Heart left ventricle (tissue), 13 donors: ENCODE measurements at regions not wholly inside any gene's neighbourhood (a gene's known extent, or its start where the extent isn't known, plus 50 kb on each side); places are given as distances from the start of the nearest gene placed in this dataset.
A peak's percentile ranks its signal among the peaks of the same experiment; 100 is the strongest.

Source experiments
- CTCF ChIP-seq, 12 donors: fragments of 200-600 bp; sonication (generic) in 4 of 12; IDR thresholded peaks; one replicate each; pipeline versions ENCODE4 v1.5.0 to v1.8.0; 2018 to 2022; ENCODE audit warnings: antibody characterized with exemption in 12 of 12, mild to moderate bottlenecking in 5 of 12
- POLR2A ChIP-seq, 2 donors: fragments of 450-650 bp; IDR thresholded peaks; one replicate each; pipeline ENCODE4 v1.6.1; 2017; ENCODE audit warnings: antibody characterized with exemption in 2 of 2, mild to moderate bottlenecking in 2 of 2, moderate library complexity in 2 of 2
- donor health status: ischemic (EF 13 %, LVEDD 7.1; RV severe dilation, severe dysfunction).
- donor health status: DM: no; HTN: yes; CAD: no.
- donor health status: DM: no; HTN: no; CAD: no.
- donor health status: ischemic (EF 25% LVEDD 6.9; RV normal size, moderate dysfunction).
- donor health status: ischemic (EF 25% LVEDD 5.7; RV mildly dilated, moderate dysfunction).
- donor health status: ischemic (EF 35%, LVEDD 5.7; RV mildly dilated, moderate dysfunction).
- donor health status: nonischemic (EF 11% LVEDD 7.7; RV severe dilation, severe dysfunction).
- donor health status: DM: yes; HTN: yes; CAD: no.
- donor health status: PGD.
- donor health status: ischemic (EF 29% LVEDD 5.4; RV normal size, mild dysfunction).
- donor health status: nonischemic (EF 23%, LVEDD 6.1; RV moderate dilation, normal function).

- TF ChIP-seq CTCF (IDR thresholded peaks at IDR 0.05) (peak; percentile 71 to 82 (median 76)), POLR2A (IDR thresholded peaks at IDR 0.05) (no peak)
Measured at GRCh38 chr10:29386342-29386999, 97.6 kb downstream of the LYZL1 start.
